Duodenal mucosa (tissue), 2 donors: ENCODE measurements at regions not wholly inside any gene's neighbourhood (a gene's known extent, or its start where the extent isn't known, plus 50 kb on each side); places are given as distances from the start of the nearest gene placed in this dataset.

Experiments used
- H3K27ac ChIP-seq: one replicate; pipeline ENCODE4 v1.7.0; 2013; ENCODE audit warnings: low read depth, low read length
- H3K27me3 ChIP-seq, 2 donors: one replicate each; pipeline ENCODE4 v1.7.0; 2013; ENCODE audit warnings: low read length in 2 of 2, control low read depth in 1 of 2; ENCODE audit not compliant: insufficient read depth in 2 of 2, control insufficient read depth in 1 of 2
- H3K36me3 ChIP-seq, 2 donors: one replicate each; pipeline ENCODE4 v1.7.0; 2013; ENCODE audit warnings: low read length in 2 of 2, control low read depth in 1 of 2; ENCODE audit not compliant: insufficient read depth in 2 of 2, control insufficient read depth in 1 of 2
- H3K4me1 ChIP-seq, 2 donors: one replicate each; pipeline ENCODE4 v1.7.0; 2013; ENCODE audit warnings: low read length in 2 of 2, control low read depth in 1 of 2; ENCODE audit not compliant: insufficient read depth in 2 of 2, control insufficient read depth in 1 of 2
- H3K4me3 ChIP-seq, 2 donors: one replicate each; pipeline ENCODE4 v1.7.0; 2013; ENCODE audit warnings: low read length in 2 of 2, low read depth in 1 of 2
- H3K9ac ChIP-seq, 2 donors: one replicate each; pipeline ENCODE4 v1.7.0; 2013; ENCODE audit warnings: low read length in 2 of 2, low read depth in 1 of 2
- H3K9me3 ChIP-seq, 2 donors: one replicate each; pipeline ENCODE4 v1.7.0; 2013; ENCODE audit warnings: low read length in 2 of 2, control low read depth in 1 of 2; ENCODE audit not compliant: control insufficient read depth in 1 of 2

DNA sequence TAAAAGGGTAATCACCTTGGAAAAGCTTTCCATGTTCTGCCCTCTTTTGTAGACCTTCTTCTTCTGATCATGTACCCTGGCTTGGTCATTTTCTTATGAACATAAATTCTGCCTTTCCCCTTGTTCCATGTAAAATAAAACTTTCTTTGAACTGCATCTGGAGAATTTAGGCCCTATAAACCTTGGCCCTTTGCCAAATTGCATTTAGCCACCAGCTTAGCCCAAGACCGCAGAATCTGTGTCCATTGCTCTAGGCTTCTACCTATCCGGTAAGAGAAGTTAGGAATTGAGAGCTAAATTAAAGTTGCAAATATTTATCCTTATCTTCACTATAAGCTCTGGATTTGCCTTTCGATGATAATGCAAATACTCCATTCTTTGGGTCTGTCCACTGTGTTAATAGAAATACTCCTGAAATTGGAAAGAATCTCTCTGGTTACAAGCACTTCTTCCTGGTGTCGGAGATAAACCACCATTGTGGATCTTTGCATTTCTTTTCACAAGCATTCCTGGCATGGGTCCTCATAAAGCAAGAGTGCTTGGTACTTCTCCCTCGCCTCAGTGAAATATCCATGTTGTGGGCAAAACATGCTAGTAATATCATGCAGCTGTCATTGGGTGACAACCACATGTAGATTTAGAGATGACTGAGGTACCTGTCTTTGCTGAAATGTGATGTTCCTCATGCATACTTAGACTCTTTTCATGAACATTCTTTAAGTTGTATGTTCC, 698.0 kb upstream of the WWC1 start:
- Histone ChIP-seq H3K9me3 (no peaks in the 10 kb centered on the region), H3K4me1 (no peaks in the 10 kb centered on the region), H3K9ac (no peak overlapping the region), H3K4me3 (no peak overlapping the region), H3K36me3 (no peaks in the 10 kb centered on the region), H3K27ac (no peak overlapping the region), H3K27me3 (no peaks in the 10 kb centered on the region)

DNA sequence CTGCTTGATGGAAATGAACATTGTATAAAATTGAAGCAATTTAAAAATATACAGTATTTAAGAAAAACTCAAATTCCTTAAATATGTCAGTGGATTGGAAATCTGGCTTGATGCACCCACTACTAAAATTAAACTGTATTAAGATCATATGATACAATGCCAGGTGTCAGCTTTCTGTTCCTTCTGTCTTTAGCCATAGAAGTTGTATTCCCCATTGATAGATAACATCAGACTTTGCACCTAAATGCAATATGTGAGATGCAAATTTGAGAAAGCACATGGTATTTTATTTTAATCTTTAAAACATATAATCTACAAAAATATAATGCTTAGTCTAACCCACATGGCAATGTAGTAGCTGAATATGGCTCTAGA, 697.4 kb upstream of the WWC1 start:
- Histone ChIP-seq H3K9ac (no peak overlapping the region), H3K27me3 (no peaks in the 10 kb centered on the region), H3K4me1 (no peaks in the 10 kb centered on the region), H3K27ac (no peak overlapping the region), H3K36me3 (no peaks in the 10 kb centered on the region), H3K4me3 (no peak overlapping the region), H3K9me3 (no peaks in the 10 kb centered on the region)

DNA sequence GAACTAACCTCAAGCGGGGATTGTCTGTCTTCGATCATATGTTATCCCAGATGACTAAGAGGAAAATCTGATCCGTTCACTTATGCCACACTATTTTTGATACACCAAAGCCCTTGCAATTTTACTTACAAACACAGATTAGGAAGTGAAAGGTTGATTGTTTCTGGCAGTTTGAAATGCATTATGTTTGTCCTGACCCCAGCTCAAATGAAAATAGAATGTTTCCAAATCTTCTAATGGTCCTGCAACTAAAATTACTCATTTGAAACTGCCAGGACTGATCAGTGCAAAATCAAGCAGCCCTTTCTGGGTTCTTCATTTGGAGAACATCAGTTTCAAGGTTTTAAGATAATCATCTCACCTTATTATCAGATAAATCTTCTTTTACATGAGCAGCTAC, 696.7 kb upstream of the WWC1 start:
- Histone ChIP-seq H3K4me3 (no peak overlapping the region), H3K27me3 (no peaks in the 10 kb centered on the region), H3K9me3 (no peaks in the 10 kb centered on the region), H3K36me3 (no peaks in the 10 kb centered on the region), H3K27ac (no peak overlapping the region), H3K9ac (no peak overlapping the region), H3K4me1 (no peaks in the 10 kb centered on the region)

DNA sequence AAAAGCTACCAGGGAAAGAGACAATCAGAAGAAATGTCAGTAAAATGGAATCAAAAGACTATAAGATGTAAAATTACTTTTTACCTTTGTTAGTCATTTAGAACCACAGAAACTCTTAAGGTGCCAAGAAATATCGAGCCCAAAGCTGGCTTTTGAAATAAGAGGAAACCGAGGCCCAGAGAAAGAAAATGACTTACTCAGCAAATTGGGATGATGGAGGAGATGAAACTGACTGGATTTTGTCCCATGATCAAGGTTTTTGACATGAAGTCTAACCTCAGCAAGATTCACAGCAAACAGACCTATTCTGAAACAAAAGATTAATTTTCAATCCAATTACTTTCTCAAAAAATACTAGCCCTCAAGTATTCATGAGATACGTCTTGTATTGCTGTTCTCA, 696.2 kb upstream of the WWC1 start:
- Histone ChIP-seq H3K27me3 (no peaks in the 10 kb centered on the region), H3K36me3 (no peaks in the 10 kb centered on the region), H3K4me1 (no peaks in the 10 kb centered on the region), H3K27ac (no peak overlapping the region), H3K4me3 (no peak overlapping the region), H3K9me3 (no peaks in the 10 kb centered on the region), H3K9ac (no peak overlapping the region)

DNA sequence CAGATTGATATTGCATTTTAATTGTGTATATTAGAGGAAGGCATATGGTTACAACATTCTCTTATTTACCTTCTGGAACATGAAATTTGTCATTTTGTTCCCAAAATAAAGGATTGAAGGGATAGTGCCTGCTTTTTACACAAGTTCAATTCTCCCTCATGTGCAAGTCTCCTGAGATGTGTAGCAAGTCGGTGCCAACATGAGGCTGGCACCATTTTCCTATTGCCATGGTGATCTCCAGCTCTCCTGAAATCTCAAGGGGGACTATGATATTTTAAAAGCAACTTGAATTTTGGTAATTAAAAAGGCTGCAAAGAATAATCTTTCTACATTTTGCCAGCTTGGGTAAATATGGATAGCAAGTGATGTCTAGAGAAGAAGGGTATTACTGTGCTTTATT, 693.3 kb upstream of the WWC1 start:
- H3K9ac ChIP-seq = no peak overlapping the region

DNA sequence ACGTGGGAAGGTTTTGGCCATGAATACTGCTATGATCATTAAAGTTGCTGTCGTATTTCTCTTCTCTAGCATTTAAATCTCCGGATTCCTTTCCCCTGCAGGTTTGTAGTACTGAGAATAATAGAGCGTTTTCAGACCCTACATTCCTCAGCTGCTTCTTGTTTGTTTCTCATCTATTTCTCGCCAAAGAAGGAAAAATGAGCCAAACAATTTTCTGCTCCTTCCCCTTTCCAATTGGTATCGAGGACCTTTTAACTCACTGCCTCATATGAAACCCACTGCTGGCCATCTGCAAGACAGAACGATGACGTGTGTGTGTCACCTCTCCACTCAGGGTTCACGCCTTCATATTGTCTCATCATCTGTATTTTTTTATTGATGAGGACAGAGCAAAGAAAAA, 689.4 kb upstream of the WWC1 start:
- no peaks in the 10 kb centered on the region for H3K9me3 ChIP-seq
- H3K4me3 ChIP-seq = no peak overlapping the region
- H3K4me1 ChIP-seq = no peaks in the 10 kb centered on the region

More for the DNA sequence above, 693.3 kb upstream of the WWC1 start:
- Histone ChIP-seq H3K27ac (no peak overlapping the region), H3K9me3 (no peaks in the 10 kb centered on the region), H3K4me3 (no peak overlapping the region), H3K27me3 (no peaks in the 10 kb centered on the region), H3K4me1 (no peaks in the 10 kb centered on the region), H3K36me3 (no peaks in the 10 kb centered on the region)

DNA sequence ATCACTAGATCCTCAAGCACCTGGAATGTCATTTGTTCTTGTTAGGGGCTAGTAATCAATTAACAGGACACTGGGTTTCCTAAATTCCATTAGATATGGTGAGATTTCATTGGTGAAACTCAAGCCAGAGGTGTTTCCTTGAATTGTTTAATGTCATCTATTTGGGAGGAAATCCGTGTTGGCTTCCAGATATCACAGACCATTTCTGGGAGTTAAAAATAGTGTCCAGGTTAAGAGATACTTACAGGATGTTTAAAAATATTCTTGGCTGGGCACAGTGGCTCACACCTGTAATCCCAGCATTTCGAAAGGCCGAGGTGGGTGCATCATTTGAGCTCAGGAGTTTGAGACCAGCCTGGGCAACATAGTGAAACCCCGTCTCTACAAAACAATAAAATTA, 688.3 kb upstream of the WWC1 start:
- Histone ChIP-seq H3K9ac (no peak overlapping the region), H3K27me3 (no peaks in the 10 kb centered on the region), H3K27ac (no peak overlapping the region), H3K4me3 (no peak overlapping the region), H3K9me3 (no peaks in the 10 kb centered on the region), H3K36me3 (no peaks in the 10 kb centered on the region), H3K4me1 (no peaks in the 10 kb centered on the region)

More for the DNA sequence above, 689.4 kb upstream of the WWC1 start:
- no peak overlapping the region for H3K27ac ChIP-seq
- no peaks in the 10 kb centered on the region for H3K36me3 ChIP-seq
- H3K9ac ChIP-seq = no peak overlapping the region
- no peaks in the 10 kb centered on the region for H3K27me3 ChIP-seq

DNA sequence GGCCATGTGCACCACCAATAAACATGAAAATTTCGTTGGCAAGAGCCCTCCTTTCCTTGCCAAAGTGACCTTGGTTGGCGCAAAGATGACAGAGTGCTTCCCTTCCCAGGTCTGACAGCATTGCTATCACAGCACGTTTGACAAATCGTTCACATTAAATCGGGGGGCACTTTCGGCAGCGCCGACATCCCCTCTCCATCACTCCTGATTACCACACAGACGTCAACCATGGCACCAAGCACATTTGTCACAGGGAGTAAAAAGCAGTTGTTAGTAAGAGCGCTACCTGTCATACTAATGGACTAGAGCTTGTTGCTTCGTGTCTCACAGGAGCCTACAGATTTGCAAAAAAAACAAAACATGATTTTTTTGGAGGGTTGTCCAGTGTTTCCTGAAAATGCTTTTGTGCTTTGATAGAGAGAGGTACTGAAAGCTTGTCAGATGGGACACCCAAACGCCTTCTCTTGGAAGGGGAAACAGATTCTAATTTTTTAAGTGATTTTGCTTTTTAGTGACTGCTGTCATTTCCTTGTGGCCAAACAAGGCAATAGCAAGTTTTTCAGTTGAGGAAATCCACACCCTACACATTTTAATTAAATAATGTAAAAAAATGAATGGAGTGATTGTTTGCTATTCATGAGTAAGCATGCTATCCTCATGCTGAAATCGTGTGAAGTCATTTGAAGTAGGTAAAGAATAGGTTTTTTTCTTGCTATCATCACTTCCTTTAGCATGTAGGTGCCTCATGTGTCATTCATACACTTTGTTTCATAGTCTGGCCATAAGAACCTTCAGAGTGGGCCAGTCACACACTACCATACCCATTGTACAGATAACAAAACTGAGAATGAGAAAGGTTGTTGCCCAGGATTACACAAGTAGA, 682.8 kb upstream of the WWC1 start:
- Histone ChIP-seq H3K4me1 (no peaks in the 10 kb centered on the region), H3K9ac (no peak overlapping the region), H3K36me3 (no peaks in the 10 kb centered on the region), H3K4me3 (no peak overlapping the region), H3K9me3 (no peaks in the 10 kb centered on the region), H3K27ac (no peak overlapping the region), H3K27me3 (no peaks in the 10 kb centered on the region)

DNA sequence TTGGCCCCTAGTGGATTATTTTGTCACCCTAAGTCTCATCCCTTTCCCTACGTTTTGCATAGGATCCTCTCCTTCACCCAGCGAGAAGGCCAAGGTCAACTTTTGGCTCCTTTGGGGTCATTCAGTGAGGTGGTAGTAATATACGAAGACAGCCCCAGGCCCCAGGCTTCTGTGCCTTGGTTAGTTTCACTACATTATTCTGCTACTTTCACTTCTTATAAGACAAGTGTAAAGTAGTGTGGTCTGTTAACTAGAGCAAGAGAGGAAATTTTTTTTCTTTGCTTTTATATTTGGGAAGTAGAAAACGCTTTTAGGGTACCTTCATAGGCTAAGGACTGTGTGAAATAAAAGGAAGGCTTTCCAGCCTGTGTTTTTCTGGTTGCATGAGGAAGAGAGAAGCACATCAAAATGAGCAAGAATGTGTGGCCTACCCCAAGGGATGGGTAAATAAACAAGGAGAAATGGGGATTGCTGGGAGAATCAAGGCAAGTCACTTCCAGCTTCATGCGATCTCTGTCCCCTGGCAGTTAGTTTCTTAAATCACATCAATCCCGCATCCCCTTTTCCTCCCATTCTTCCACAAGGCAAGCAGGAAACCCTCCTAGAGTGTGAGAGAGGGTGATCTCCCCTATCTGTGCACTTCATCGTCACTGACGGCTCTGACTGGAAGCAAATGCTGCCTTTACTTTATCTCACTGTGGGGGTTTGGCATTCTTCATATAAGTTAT, 677.0 kb upstream of the WWC1 start:
- Histone ChIP-seq H3K9ac (no peak overlapping the region), H3K4me1 (no peaks in the 10 kb centered on the region), H3K27me3 (no peaks in the 10 kb centered on the region), H3K36me3 (no peaks in the 10 kb centered on the region), H3K4me3 (no peak overlapping the region), H3K27ac (no peak overlapping the region), H3K9me3 (no peaks in the 10 kb centered on the region)
